GM12873 (cell line): ENCODE measurements at regions not wholly inside any gene's neighbourhood (a gene's known extent, or its start where the extent isn't known, plus 50 kb on each side); places are given as distances from the start of the nearest gene placed in this dataset.

Source experiments
- TF ChIP-seq, protein P1 (sequence below): IDR thresholded peaks from 2 replicates; pipeline ENCODE4 v1.5.1; 2012; ENCODE audit warnings: low read depth, mild to moderate bottlenecking, moderate library complexity, low read length, control low read depth; ENCODE audit not compliant: insufficient read depth; ENCODE audit errors: missing control alignments

DNA sequence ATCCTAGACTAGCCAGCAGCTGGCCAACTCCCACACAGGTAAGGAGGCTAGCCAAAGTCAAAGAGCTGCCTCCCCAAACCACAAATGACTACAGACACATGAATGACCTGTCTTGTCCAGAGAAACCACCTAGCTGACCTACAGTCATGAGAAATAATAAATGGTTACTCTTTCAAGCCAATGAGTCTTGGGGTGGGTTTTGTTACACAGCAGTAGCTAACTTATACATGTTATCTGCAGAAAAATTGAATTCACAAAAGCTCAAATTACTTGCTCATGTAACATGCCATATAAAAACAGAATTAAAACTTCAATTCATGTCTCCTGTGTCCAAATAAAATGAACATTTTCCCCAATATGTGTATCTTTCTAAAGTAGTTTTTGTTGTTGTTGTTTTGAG lies 307.4 kb upstream of the NR2F2 start:
- TF ChIP-seq, protein P1, sequence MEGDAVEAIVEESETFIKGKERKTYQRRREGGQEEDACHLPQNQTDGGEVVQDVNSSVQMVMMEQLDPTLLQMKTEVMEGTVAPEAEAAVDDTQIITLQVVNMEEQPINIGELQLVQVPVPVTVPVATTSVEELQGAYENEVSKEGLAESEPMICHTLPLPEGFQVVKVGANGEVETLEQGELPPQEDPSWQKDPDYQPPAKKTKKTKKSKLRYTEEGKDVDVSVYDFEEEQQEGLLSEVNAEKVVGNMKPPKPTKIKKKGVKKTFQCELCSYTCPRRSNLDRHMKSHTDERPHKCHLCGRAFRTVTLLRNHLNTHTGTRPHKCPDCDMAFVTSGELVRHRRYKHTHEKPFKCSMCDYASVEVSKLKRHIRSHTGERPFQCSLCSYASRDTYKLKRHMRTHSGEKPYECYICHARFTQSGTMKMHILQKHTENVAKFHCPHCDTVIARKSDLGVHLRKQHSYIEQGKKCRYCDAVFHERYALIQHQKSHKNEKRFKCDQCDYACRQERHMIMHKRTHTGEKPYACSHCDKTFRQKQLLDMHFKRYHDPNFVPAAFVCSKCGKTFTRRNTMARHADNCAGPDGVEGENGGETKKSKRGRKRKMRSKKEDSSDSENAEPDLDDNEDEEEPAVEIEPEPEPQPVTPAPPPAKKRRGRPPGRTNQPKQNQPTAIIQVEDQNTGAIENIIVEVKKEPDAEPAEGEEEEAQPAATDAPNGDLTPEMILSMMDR, result no peak

DNA sequence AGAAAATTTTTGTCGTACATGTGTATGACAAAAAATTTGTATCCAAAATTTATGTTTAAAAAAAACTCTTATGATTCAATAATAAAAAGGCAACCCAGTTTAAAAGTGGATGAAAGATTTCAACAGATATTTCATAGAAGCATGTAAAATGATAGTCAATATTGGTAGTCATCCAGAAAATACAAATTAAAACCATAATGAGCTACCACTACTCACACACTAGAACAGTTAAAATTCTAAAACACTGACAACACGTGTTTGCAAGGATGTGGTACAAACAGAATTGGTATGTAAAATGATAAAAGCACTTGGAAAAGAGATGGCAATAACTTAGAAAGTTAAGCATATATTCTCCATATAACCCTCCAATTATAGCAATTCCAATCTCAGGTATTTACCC lies 303.0 kb upstream of the NR2F2 start:
- TF ChIP-seq, protein P1, result no peak

DNA sequence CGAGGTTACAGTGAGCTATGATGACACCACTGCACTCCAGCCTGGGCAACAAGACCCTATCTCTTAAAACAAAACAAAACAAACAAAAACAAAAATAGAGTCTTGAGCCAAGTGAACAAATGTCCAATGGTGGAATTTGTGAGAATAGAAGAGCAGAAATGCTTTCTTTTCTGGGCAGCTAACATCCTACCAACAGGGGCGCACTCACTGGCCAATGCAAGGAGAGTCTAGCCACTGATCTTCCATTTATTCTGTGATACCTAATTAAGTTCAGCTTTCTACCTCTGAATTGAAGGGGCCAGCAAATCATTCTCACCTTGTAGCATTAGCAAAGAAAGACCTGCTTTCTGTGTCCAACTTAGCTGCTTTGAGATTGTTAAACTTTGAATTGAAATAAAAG lies 301.9 kb upstream of the NR2F2 start:
- TF ChIP-seq, protein P1, result no peak

DNA sequence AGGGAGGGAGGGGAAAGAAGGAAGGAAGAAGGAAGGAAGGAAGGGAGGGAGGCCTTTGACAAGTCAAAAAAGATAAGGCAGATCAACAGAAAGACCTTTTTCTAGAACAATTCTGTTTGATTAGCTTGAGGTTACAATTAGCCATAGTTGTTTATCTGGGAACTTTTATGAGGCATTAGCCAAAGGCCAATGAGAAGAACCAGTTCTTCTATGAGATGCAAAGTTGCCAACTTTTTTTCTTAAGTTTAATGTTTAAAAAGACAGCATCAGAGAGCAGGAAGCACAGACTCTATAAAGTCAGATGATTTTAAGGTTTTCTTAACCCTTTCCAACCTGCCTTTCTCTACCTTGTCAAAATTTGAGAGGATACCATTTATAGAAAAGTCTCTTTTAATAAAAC lies 301.3 kb upstream of the NR2F2 start:
- TF ChIP-seq, protein P1, result no peak

DNA sequence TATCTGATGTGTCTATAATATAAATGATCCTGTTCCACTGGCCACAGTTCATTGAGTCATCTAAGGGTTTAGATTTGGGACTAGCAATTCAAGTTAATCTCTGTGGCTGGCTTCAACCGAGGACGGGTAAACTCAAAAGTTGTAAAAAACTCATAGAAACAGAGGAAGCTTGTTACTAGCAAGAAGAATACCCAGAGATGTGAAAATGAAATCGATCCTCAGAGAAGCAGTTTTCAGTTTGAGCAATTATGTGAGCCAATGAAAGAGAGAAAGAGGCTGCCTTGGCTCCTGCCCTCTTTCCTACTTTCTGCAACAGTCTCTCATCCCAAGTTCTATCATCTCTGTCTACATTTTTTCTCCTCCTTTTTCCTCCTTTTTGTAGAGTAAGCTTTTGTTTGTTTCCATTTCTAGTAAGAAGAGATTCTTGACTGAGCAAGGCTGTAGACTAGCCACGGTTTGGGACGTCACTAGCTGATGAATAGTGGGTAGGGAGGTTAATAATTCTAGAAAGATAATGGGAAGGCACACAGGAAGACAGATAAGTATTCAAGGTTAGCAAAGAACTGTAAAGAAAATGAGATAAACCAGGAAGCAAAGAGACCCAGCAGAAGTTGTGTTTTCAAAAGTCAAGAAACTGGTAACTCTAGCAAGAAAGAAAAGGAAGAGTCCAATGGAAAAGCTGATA lies 298.9 kb upstream of the NR2F2 start:
- TF ChIP-seq, protein P1, result no peak

DNA sequence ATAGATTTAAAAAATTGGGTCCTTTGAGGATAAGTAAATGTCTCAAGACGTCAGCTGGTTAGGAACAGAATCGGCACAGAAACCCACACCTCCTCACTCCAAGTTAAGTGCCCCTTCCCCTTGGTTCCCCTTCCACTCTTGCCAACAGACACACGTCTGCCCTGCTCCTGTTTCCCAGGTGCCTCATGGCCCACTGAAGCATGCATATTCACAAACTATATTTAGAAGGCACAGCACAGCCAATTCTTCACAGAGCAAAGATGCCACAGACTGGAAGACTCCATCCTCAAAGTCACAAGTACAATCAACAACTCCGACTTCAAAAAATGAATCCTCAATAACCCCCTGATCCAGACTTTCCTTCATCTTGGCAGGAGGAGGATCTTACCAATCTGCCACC lies 295.4 kb upstream of the NR2F2 start:
- TF ChIP-seq, protein P1, result no peak

DNA sequence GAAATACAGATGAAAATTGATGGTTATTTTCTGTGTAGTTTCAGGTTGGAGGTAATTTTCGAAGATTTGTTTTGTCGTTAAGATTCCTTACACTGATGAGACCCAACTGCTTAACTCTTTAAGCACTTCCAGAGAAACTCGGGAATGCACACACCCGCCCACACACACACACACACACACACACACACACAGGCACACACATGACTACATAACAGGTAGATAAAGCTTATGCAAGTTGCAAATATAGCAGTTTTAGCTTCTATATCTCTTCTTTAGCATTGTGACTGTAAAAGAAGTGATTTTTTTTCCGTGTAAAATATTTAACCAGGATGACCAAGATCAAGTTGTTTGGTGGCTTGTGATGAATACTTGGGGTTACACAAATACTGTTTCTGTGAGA lies 294.9 kb upstream of the NR2F2 start:
- TF ChIP-seq, protein P1, result no peak
